ENCODE measurements at regions not wholly inside any gene's neighbourhood (a gene's known extent, or its start where the extent isn't known, plus 50 kb on each side); places are given as distances from the start of the nearest gene placed in this dataset.
"Not testable (repeated sequence)": the region's sequence is repeated elsewhere in the genome, so short reads cannot be mapped to it uniquely, and the experiment has no call there.

- TF ChIP-seq CTCF (IDR thresholded peaks at IDR 0.05; ENCODE audit: insufficient read depth, low read length) = no peak
- DNase-seq (ENCODE audit: low read depth) = no peak
- no peak overlapping the region for H3K4me3 ChIP-seq (ENCODE audit: low read depth, low read length)
Measured at GRCh38 chr11:11724994-11725393, 103.2 kb upstream of the GALNT18 start.

GRCh38 chr11:11722861-11723260, 101.1 kb upstream of the GALNT18 start:
- TF ChIP-seq CTCF (IDR thresholded peaks at IDR 0.05; ENCODE audit: insufficient read depth, low read length) = no peak
- DNase-seq (ENCODE audit: low read depth) = no peak
- no peak overlapping the region for H3K4me3 ChIP-seq (ENCODE audit: low read depth, low read length)

- no peak for TF ChIP-seq CTCF (IDR thresholded peaks at IDR 0.05; ENCODE audit: insufficient read depth, low read length)
- DNase-seq (ENCODE audit: low read depth) = no peak
- no peak overlapping the region for H3K4me3 ChIP-seq (ENCODE audit: low read depth, low read length)
Measured at GRCh38 chr11:11722246-11722645, 100.4 kb upstream of the GALNT18 start.

GRCh38 chr11:11718511-11718910, 96.7 kb upstream of the GALNT18 start:
- TF ChIP-seq CTCF (IDR thresholded peaks at IDR 0.05; ENCODE audit: insufficient read depth, low read length) = no peak
- H3K4me3 ChIP-seq (ENCODE audit: low read depth, low read length) = no peak overlapping the region
- no peak for DNase-seq (ENCODE audit: low read depth)

GRCh38 chr11:11717064-11717725, 95.4 kb upstream of the GALNT18 start:
- DNase-seq (ENCODE audit: low read depth) = no peak
- no peak for TF ChIP-seq CTCF (IDR thresholded peaks at IDR 0.05; ENCODE audit: insufficient read depth, low read length)
- no peak overlapping the region for H3K4me3 ChIP-seq (ENCODE audit: low read depth, low read length)

GRCh38 chr11:11715075-11715474, 93.3 kb upstream of the GALNT18 start:
- DNase-seq (ENCODE audit: low read depth); H3K4me3 ChIP-seq (ENCODE audit: low read depth, low read length): not testable (repeated sequence)

- no peak for TF ChIP-seq CTCF (IDR thresholded peaks at IDR 0.05; ENCODE audit: insufficient read depth, low read length)
- no peak for DNase-seq (ENCODE audit: low read depth)
- H3K4me3 ChIP-seq (ENCODE audit: low read depth, low read length) = no peak overlapping the region
Measured at GRCh38 chr11:11710556-11710955, 88.8 kb upstream of the GALNT18 start.
